ENCODE measurements at regions not wholly inside any gene's neighbourhood (a gene's known extent, or its start where the extent isn't known, plus 50 kb on each side); places are given as distances from the start of the nearest gene placed in this dataset.
"Not testable (repeated sequence)": the region's sequence is repeated elsewhere in the genome, so short reads cannot be mapped to it uniquely, and the experiment has no call there.

GRCh38 chr5:17374973-17375742 lies 122.9 kb upstream of the TAF11L2 start:
- Histone ChIP-seq H3K4me1 (ENCODE audit: control insufficient read depth, insufficient read depth, low read length) (no peaks in the 10 kb centered on the region), H3K27me3 (ENCODE audit: control insufficient read depth, insufficient read depth, low read length) (no peaks in the 10 kb centered on the region), H3K36me3 (ENCODE audit: control insufficient read depth, insufficient read depth, low read length) (no peaks in the 10 kb centered on the region), H3K4me3 (ENCODE audit: low read length) (no peak overlapping the region), H3K27ac (ENCODE audit: low read length) (no peak overlapping the region), H3K9me3 (ENCODE audit: control insufficient read depth, insufficient read depth, low read length) (no peaks in the 10 kb centered on the region)
- DNase-seq = no peak
- no peak for TF ChIP-seq CTCF (IDR thresholded peaks at IDR 0.05)
- intact Hi-C loops (cut with micrococcal nuclease) = no loop called here
- Mint-ChIP-seq H3K4me3 (no peak overlapping the region), H3K27ac (no peak overlapping the region), H3K27me3 (ENCODE audit: low read depth in 2 of 2) (no peaks in the 10 kb centered on the region), H3K4me1 (no peaks in the 10 kb centered on the region), H3K36me3 (no peaks in the 10 kb centered on the region), H3K9me3 (peaks cover 6 to 7% of the 10 kb centered on the region in 2 donors)
- no peak for ATAC-seq
- 93% methylated on average over 9 of the region's 10 CpGs for WGBS (ENCODE audit: insufficient coverage)

- H3K4me1 ChIP-seq (ENCODE audit: control insufficient read depth, insufficient read depth, low read length); ATAC-seq; H3K9me3 Mint-ChIP-seq; H3K36me3 Mint-ChIP-seq; H3K4me1 Mint-ChIP-seq; H3K4me3 Mint-ChIP-seq; H3K27ac Mint-ChIP-seq; H3K27ac ChIP-seq (ENCODE audit: low read length); DNase-seq; intact Hi-C loops (cut with micrococcal nuclease); H3K4me3 ChIP-seq (ENCODE audit: low read length); H3K36me3 ChIP-seq (ENCODE audit: control insufficient read depth, insufficient read depth, low read length); H3K27me3 ChIP-seq (ENCODE audit: control insufficient read depth, insufficient read depth, low read length); H3K27me3 Mint-ChIP-seq (ENCODE audit: low read depth in 2 of 2); H3K9me3 ChIP-seq (ENCODE audit: control insufficient read depth, insufficient read depth, low read length): not testable (repeated sequence)
- WGBS (ENCODE audit: insufficient coverage) = 100% methylated on average over 1 of the region's 2 CpGs
These were observed 122.1 kb upstream of the TAF11L2 start for GRCh38 chr5:17375886-17376285.

- 97% methylated on average over 4 of the region's 6 CpGs for WGBS (ENCODE audit: insufficient coverage)
- intact Hi-C loops (cut with micrococcal nuclease) = no loop called here
These were observed 119.6 kb upstream of the TAF11L2 start for GRCh38 chr5:17378346-17378997.

More at GRCh38 chr5:17378346-17378997, 119.6 kb upstream of the TAF11L2 start:
- Histone ChIP-seq H3K9me3 (ENCODE audit: control insufficient read depth, insufficient read depth, low read length) (peaks cover 3% of the 10 kb centered on the region), H3K4me3 (ENCODE audit: low read length) (no peak overlapping the region), H3K27me3 (ENCODE audit: control insufficient read depth, insufficient read depth, low read length) (no peaks in the 10 kb centered on the region), H3K27ac (ENCODE audit: low read length) (no peak overlapping the region), H3K36me3 (ENCODE audit: control insufficient read depth, insufficient read depth, low read length) (no peaks in the 10 kb centered on the region), H3K4me1 (ENCODE audit: control insufficient read depth, insufficient read depth, low read length) (no peaks in the 10 kb centered on the region)
- Mint-ChIP-seq H3K9me3 (peaks cover under 1 to 2% of the 10 kb centered on the region in 2 donors), H3K36me3 (no peaks in the 10 kb centered on the region), H3K4me3 (no peak overlapping the region), H3K27me3 (ENCODE audit: low read depth in 2 of 2) (no peaks in the 10 kb centered on the region), H3K4me1 (no peaks in the 10 kb centered on the region), H3K27ac (no peak overlapping the region)
- no peak for ATAC-seq
- TF ChIP-seq CTCF (IDR thresholded peaks at IDR 0.05) = no peak
- no peak for DNase-seq
